ENCODE measurements at regions not wholly inside any gene's neighbourhood (a gene's known extent, or its start where the extent isn't known, plus 50 kb on each side); places are given as distances from the start of the nearest gene placed in this dataset.

DNA sequence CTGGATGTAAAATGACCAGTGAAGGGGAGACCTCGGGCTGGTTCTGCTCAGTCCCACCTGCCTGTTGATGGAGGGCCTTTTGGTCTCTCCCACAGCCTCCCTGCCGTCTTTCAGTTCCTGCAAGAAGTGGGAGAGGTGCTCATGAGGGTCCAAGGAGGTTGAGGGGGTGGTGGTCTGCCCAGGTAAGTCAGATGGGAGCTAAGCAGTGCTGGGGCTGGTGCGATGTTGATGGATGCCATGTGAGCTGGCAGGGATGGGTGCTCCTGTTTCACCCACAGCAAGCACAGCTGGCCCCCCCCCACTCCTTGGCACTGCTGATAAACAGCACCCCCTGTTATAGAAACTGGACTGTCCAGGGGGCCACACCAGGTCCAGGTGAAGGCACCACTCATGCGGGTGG is 145.6 kb downstream of the NSG2 start:
- no peak overlapping the region for H3K27ac Mint-ChIP-seq (ENCODE audit: unreplicated experiment)
- no TSS peak for BruUV-seq (replicated peaks)

DNA sequence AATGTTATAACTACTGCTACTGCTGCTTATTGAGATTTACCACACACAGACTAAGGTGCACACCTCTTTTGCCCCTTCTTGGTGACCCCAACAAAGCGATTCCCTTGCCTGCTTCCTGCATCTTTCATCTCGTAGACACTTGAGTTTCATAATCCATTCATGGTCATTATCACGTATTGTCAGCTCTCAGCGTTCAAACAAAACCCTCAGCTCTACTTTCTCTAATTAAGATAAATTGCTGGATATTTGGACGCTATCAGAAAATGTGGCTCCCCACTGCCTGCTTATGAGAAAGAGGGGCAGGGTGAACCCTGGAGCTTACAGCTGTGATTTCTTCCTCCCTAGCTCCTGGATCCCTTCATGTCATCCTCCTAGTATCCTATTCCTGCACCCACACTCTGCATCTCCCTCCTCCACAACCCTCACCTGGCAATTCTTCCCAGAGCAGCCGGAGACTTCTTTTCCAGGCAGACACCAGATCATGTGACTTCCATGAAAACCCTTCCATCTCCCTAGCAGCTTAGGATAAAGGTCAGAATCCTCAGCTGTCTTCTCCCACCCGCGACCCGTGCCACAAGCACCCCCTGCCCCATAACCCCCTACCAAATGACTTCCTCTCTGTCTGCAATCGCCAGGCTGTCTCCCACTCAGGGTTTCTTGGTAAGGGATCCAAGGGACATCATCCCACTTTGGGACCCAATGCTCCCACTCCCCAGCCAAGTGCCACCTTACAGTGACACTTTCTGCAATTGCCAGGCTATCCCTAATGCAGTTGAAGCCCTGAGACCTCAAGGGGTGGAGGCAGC is 146.5 kb downstream of the NSG2 start:
- no peaks in the 10 kb centered on the region for H3K9me3 Mint-ChIP-seq (ENCODE audit: low read depth, unreplicated experiment)
- DNase-seq = no peak
- CTCF ChIA-PET = no interaction called here
- BruUV-seq (replicated peaks) = no TSS peak
- H3K27ac Mint-ChIP-seq (ENCODE audit: unreplicated experiment) = no peak overlapping the region
- no peaks in the 10 kb centered on the region for H3K36me3 Mint-ChIP-seq (ENCODE audit: insufficient read depth, unreplicated experiment)
- no peak overlapping the region for H3K4me3 Mint-ChIP-seq (ENCODE audit: low read depth, unreplicated experiment)
- peaks cover 70% of the 10 kb centered on the region for H3K27me3 Mint-ChIP-seq (ENCODE audit: unreplicated experiment)
- TF ChIP-seq, protein P1, sequence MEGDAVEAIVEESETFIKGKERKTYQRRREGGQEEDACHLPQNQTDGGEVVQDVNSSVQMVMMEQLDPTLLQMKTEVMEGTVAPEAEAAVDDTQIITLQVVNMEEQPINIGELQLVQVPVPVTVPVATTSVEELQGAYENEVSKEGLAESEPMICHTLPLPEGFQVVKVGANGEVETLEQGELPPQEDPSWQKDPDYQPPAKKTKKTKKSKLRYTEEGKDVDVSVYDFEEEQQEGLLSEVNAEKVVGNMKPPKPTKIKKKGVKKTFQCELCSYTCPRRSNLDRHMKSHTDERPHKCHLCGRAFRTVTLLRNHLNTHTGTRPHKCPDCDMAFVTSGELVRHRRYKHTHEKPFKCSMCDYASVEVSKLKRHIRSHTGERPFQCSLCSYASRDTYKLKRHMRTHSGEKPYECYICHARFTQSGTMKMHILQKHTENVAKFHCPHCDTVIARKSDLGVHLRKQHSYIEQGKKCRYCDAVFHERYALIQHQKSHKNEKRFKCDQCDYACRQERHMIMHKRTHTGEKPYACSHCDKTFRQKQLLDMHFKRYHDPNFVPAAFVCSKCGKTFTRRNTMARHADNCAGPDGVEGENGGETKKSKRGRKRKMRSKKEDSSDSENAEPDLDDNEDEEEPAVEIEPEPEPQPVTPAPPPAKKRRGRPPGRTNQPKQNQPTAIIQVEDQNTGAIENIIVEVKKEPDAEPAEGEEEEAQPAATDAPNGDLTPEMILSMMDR (IDR thresholded peaks at IDR 0.05; ENCODE audit: unreplicated experiment) = no peak
- no peaks in the 10 kb centered on the region for H3K4me1 Mint-ChIP-seq (ENCODE audit: low read depth, unreplicated experiment)
- intact Hi-C loops (cut with micrococcal nuclease; ENCODE audit: unreplicated experiment) = no loop called here

More for the DNA sequence above, 145.6 kb downstream of the NSG2 start:
- intact Hi-C loops (cut with micrococcal nuclease; ENCODE audit: unreplicated experiment) = no loop called here
- H3K4me3 Mint-ChIP-seq (ENCODE audit: low read depth, unreplicated experiment) = no peak overlapping the region
- DNase-seq = no peak
- peaks cover 80% of the 10 kb centered on the region for H3K27me3 Mint-ChIP-seq (ENCODE audit: unreplicated experiment)
- no peaks in the 10 kb centered on the region for H3K4me1 Mint-ChIP-seq (ENCODE audit: low read depth, unreplicated experiment)
- H3K36me3 Mint-ChIP-seq (ENCODE audit: insufficient read depth, unreplicated experiment) = no peaks in the 10 kb centered on the region
- H3K9me3 Mint-ChIP-seq (ENCODE audit: low read depth, unreplicated experiment) = no peaks in the 10 kb centered on the region
- TF ChIP-seq, protein P1 (IDR thresholded peaks at IDR 0.05; ENCODE audit: unreplicated experiment) = no peak
- CTCF ChIA-PET = no interaction called here

DNA sequence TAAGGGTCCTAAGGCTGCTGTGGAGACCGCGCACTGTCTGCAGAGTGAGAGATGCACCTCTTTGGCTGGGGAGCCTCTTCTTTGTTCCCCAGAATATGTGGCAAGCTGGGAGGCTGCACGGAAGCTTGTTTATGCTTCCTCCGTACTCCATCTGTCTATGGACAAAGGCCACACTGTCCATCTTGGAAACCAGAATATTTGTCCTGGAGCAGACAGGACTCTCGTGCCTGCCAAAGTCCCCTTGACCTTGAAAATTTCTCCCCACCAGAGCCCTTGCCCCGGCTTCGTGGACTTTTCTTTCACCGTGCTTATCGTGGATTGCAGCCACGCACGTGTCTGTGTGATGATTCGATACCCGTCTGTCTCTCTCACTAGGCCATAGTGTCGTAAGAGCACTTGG is 147.4 kb downstream of the NSG2 start:
- Mint-ChIP-seq H3K27ac (ENCODE audit: unreplicated experiment) (no peak overlapping the region), H3K4me3 (ENCODE audit: low read depth, unreplicated experiment) (no peak overlapping the region), H3K27me3 (ENCODE audit: unreplicated experiment) (peaks cover 62% of the 10 kb centered on the region), H3K4me1 (ENCODE audit: low read depth, unreplicated experiment) (no peaks in the 10 kb centered on the region), H3K9me3 (ENCODE audit: low read depth, unreplicated experiment) (no peaks in the 10 kb centered on the region), H3K36me3 (ENCODE audit: insufficient read depth, unreplicated experiment) (no peaks in the 10 kb centered on the region)
- TF ChIP-seq, protein P1 (IDR thresholded peaks at IDR 0.05; ENCODE audit: unreplicated experiment) = no peak
- BruUV-seq (replicated peaks) = no TSS peak
- intact Hi-C loops (cut with micrococcal nuclease; ENCODE audit: unreplicated experiment) = no loop called here
- no peak for DNase-seq
- CTCF ChIA-PET = no interaction called here

DNA sequence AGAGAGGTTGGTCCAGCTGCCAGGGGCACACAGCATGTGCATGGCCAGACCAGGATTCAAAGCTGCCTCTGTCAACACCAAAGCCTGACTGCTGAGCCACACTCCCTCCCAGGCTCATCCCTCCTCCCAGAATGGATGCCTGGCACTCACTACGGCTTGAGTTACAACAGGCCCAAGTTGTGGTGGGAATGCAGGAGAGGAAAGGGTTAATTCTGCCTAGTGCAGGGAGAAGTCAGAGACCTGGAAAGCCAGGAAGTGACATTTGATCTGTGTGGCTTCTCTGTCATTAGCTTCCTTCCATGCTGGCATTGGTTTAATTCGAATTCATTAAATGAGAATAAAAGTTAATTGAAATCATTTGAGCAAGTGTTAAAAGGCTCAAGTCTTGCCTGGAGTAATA is 150.0 kb downstream of the NSG2 start:
- Mint-ChIP-seq H3K27me3 (ENCODE audit: unreplicated experiment) (peaks cover 36% of the 10 kb centered on the region), H3K4me3 (ENCODE audit: low read depth, unreplicated experiment) (no peak overlapping the region), H3K9me3 (ENCODE audit: low read depth, unreplicated experiment) (no peaks in the 10 kb centered on the region), H3K27ac (ENCODE audit: unreplicated experiment) (no peak overlapping the region), H3K36me3 (ENCODE audit: insufficient read depth, unreplicated experiment) (no peaks in the 10 kb centered on the region), H3K4me1 (ENCODE audit: low read depth, unreplicated experiment) (no peaks in the 10 kb centered on the region)
- BruUV-seq (replicated peaks) = no TSS peak
- intact Hi-C loops (cut with micrococcal nuclease; ENCODE audit: unreplicated experiment) = no loop called here
- no peak for DNase-seq
- CTCF ChIA-PET = no interaction called here
- TF ChIP-seq, protein P1 (IDR thresholded peaks at IDR 0.05; ENCODE audit: unreplicated experiment) = no peak

Data from Calu3 (cell line).